Fibroblast of villous mesenchyme (primary cell): ENCODE measurements at regions not wholly inside any gene's neighbourhood (a gene's known extent, or its start where the extent isn't known, plus 50 kb on each side); places are given as distances from the start of the nearest gene placed in this dataset.

Source experiments
- DNase-seq: peaks from one replicate; pipeline ENCODE4 v3.0.0-alpha.2; 2010; ENCODE audit warnings: low read depth
- H3K4me3 ChIP-seq: 2 replicates; pipeline ENCODE4 v1.5.1; 2011; ENCODE audit warnings: low read depth, mild to moderate bottlenecking, low read length
- TF ChIP-seq, protein P1 (sequence below): IDR thresholded peaks from 2 replicates; pipeline ENCODE4 v1.5.1; 2012; ENCODE audit warnings: low read depth, mild to moderate bottlenecking, low read length; ENCODE audit not compliant: insufficient read depth

DNA sequence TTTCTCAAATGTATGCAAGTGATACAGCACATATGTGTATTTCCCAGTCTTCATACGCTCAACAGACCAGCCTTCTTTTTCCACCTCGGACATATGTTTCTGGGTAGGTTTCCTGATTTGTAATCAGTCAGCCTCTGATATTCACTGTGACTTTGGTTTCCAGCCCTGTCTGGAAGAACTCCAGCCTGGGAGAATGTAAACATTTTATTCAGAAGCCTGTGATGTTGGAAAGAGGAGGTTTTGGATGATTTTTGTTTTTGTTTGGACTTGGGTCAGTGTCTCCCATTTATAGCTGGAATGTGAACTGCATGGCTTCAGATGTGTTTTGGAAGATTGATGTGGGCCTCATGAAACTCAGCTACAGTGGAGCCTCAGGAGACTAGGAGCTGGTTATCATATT is 172.2 kb upstream of the CENPW start:
- DNase-seq, result peak; percentile 81

GRCh38 chr6:126170433-126170832 is 169.5 kb upstream of the CENPW start:
- no peak overlapping the region for H3K4me3 ChIP-seq
- TF ChIP-seq, protein P1, sequence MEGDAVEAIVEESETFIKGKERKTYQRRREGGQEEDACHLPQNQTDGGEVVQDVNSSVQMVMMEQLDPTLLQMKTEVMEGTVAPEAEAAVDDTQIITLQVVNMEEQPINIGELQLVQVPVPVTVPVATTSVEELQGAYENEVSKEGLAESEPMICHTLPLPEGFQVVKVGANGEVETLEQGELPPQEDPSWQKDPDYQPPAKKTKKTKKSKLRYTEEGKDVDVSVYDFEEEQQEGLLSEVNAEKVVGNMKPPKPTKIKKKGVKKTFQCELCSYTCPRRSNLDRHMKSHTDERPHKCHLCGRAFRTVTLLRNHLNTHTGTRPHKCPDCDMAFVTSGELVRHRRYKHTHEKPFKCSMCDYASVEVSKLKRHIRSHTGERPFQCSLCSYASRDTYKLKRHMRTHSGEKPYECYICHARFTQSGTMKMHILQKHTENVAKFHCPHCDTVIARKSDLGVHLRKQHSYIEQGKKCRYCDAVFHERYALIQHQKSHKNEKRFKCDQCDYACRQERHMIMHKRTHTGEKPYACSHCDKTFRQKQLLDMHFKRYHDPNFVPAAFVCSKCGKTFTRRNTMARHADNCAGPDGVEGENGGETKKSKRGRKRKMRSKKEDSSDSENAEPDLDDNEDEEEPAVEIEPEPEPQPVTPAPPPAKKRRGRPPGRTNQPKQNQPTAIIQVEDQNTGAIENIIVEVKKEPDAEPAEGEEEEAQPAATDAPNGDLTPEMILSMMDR, result no peak
- no peak for DNase-seq

More for the DNA sequence above, 172.2 kb upstream of the CENPW start:
- no peak overlapping the region for H3K4me3 ChIP-seq
- TF ChIP-seq, protein P1, result no peak

DNA sequence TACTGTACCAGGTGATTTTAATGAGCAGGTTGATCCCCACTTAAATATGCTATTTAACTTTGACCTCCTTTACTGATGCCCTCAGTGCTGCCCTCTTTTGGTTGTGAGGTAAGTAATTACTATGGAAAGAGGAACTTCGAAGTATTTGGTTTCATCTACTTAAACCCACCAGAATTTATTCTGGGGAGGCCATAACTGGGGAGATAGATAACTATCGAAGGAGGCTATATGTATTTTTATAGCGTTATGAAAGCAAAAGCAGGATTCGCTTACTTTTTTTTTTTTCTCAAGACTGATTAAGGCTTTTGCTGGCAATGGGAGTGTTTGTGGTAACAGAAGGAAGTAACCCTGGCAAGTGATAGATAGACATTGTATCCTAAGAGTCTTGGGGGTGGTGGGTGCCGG is 168.9 kb upstream of the CENPW start:
- peak; percentile 49 for DNase-seq
- TF ChIP-seq, protein P1, result peak; percentile 60
- no peak overlapping the region for H3K4me3 ChIP-seq

- no peak for DNase-seq
- TF ChIP-seq, protein P1, result no peak
Measured at GRCh38 chr6:126172131-126172530, 167.8 kb upstream of the CENPW start.

GRCh38 chr6:126173265-126173664 is 166.7 kb upstream of the CENPW start:
- no peak overlapping the region for H3K4me3 ChIP-seq
- TF ChIP-seq, protein P1, result no peak
- DNase-seq, result no peak

More at GRCh38 chr6:126172131-126172530, 167.8 kb upstream of the CENPW start:
- no peak overlapping the region for H3K4me3 ChIP-seq

- TF ChIP-seq, protein P1, result no peak
- H3K4me3 ChIP-seq, result no peak overlapping the region
- DNase-seq, result no peak
Measured at GRCh38 chr6:126174697-126175096, 165.2 kb upstream of the CENPW start.

DNA sequence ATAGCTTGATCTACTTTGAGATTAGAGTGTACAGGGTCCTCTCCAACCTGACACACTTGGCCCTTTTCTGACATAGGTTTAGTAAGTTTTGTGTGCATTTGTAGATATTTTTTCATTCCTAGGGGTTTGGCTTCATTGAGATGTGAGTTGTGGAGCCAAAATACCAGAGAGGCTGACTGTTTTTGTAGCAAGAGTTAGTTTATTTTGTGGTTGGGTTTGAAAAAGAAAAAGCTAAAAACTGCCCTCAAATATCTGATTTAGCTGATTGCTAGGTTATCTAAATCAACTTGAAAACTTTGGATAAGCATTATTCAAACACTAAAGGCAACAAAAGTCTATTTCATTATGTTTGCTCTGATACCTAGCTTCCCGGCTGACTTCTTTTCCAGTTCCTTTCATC is 164.7 kb upstream of the CENPW start:
- no peak overlapping the region for H3K4me3 ChIP-seq
- TF ChIP-seq, protein P1, result no peak
- DNase-seq, result no peak
